ENCODE measurements at regions not wholly inside any gene's neighbourhood (a gene's known extent, or its start where the extent isn't known, plus 50 kb on each side); places are given as distances from the start of the nearest gene placed in this dataset.

DNA sequence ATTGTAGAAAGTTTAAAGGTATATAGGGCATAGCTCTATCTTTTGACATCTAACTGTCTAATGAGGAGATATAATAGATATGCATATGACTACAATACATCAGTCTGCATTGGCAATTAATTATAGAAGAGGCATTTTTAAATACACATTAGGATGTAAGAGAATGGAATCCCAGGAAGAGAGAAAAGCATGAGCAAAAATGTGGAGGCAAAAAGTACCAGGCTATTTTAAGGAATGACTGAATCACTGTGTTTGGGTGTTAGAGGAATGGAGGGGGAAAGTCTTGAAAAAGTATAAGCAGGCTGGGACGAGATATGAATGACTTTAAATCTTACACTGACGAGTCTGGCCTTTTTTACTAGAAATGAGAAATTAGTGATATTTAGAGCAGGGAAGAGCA is 138.4 kb upstream of the ZNF462 start:
- DNase-seq, result no peak

DNA sequence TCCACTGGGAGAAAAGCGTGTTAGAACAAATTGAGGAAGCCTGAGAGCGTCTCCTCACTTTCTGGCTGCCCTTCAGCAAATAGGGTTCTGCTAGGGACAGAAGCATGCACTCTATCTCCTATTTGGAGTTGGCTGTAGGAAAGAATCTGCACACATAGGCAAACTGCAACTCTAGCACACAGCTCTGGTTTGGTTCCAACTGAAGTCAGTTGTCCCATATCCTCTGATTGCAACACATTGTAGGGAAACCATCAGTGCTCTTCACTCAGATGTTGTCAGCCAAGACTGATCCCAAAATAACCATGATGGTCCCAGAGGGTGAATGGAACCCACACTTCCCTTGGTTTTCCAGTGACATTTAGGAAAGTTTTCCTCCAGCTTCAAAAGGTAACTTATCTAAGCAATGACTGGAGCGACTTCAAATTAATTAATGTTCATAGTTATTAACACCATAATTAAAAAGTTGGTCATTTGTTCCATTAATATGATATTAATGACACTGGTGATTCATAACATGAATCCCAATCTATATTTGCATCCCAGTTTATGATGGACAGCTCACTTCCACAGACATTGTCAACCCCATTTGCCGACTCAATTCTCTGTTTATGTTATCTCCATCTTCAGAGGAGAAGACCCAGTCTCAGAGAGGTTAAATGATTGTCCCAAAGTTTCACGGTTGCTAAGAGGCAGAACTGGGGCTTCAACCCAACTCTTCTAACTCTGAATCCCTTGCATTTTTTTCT is 136.7 kb upstream of the ZNF462 start:
- DNase-seq, result no peak

DNA sequence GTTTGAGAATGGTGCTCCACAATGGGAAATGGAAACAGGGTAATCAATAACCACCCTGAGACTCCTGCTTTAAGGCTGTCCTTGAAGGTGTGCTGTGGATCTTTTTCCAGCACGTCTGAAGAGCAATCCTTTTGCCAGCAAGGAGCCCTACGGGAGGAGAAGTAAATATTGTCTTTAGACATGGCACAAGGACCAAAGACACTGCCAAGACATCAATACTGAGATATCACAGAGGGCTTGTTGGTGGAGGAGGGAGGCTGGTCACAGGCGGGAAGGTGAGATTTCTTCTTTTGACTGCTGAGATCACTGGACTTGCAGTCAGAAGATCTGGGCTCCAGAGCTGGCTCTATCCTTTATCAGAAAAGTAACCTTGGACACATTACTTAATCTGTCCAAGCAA is 135.0 kb upstream of the ZNF462 start:
- DNase-seq, result no peak

DNA sequence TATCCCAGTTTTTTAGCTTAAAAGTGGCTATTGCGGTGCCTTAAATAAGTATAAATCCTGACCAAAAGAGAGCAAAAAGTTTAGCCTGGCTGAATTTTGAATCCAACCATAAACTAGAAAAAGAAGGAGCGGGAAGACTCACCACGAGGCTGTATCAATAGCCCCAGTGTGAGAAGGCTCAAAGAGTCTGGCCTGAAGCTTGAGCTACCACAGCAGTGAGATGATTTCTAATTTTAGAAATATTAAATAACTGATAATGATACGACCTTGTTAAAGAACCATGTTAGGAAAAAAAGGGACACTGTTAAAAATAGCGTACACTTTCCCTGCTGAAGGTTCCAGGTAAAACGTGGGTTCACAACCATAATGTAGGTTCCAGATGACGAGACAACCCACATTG is 134.1 kb upstream of the ZNF462 start:
- DNase-seq, result no peak

DNA sequence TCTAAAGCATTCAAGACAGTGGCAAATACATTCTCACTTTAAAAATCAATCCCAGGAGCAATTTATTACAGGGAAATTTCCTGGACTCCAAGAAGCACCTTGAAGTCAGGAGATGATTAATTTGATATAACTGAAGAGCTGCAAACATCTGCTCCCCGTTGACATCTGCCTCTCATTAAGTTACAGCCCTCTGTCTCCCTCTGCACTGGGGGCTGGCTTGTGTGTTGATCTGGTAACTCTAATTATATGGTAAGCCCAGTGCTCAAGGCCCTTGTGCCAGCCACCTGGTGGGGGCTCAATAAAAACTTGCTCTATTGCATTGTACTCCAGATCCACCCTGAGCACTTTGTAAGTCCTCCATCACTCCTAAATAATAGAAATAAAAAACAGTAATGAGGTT is 131.1 kb upstream of the ZNF462 start:
- no peak for DNase-seq

DNA sequence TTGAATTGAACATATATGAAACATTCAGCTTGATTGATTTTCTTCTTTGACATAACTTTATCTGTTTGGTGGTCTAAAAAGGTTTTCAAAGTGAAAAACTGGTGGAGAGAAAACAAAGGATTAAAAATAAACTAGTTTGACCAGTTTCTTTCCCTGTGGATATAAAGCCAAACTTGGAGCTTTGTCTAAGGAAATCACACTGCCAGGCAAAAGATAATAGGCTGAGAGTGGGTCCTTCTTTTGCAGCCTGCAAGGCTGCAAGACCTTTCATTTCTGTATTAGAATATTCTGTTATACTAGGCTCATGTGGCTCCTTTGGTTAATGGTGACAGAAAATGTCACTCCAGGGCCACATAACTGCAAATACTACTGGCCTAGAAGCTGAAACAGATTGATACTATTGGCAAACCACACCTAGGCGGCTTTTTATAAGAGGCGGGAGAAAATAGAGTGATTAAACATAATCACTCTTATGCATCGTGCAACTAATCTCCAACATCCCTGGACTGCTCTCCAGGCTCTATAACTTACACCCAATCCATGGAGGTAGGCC is 129.1 kb upstream of the ZNF462 start:
- DNase-seq, result no peak

DNA sequence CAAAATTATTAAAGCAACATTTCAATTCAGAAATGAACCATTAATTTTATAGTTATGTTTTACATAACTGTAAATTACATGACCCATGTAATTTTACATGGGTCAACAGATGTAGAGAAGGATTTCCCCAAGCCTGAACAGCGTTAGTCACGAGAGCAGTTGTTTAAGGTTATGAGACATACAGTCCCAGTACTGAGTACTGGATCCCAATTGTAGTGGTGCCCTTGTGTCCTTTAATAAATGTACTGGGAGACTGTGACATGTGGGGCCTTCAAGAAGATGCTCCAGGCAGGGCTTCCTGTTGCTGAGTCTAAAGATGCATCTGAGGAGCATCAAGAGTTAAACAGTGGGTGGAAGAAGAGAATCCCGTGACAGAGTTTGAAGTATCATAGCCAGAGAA is 125.5 kb upstream of the ZNF462 start:
- DNase-seq, result no peak

DNA sequence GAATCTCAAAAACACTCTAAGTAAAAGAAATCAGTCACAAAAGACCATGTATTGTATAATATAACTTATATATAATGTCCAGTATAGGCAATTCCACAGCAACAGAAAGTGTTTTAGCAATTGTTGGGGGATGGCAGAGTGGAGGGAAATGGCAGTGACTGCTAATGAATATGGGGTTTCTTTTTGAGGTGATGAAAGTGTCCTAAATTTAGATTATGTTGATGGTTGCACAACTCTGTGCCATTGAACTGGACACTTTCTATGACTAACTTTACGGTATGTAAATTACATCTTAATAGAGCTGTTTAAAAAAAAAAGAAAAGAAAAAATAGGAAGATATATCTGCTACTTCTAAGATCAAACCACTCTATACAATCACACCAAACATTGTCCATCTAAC is 124.9 kb upstream of the ZNF462 start:
- DNase-seq, result no peak

DNA sequence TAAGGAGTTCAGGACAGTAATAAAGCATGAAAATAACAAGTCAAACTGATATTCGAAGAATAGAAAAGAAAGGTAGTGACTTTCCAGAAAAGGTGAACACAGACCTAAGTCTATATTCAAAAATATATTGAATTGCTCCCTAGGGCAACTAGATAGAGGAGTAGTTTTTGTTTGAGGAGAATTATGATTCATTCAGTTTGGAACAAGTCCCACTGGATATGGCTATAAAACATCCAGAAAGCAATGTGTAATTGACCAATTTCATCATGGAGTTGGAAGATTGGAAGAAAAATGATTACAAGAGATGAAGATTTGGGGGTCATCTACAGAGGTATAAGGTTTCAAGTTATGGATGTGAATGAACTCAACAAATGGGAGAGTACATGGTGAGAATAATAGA is 117.5 kb upstream of the ZNF462 start:
- no peak for DNase-seq

DNA sequence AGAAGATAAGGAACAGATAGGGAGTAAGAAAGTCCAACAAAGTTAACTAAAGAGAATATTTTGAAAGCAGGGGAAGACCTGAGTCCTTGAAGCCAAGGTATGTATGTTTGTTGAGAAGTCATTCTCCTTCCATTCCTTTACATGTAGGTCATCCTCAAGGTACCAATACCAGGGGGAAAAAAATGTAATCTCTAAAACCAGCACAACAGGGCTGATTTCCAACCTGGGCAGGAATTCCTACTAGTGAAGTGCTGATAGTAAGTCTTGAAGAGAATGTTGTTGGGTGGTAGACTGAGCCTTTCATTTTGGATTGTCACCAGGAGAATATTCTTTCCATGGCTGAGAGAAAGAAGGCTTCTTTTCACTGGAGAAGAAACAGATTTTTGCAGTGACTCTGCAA is 117.1 kb upstream of the ZNF462 start:
- DNase-seq, result no peak

DNA sequence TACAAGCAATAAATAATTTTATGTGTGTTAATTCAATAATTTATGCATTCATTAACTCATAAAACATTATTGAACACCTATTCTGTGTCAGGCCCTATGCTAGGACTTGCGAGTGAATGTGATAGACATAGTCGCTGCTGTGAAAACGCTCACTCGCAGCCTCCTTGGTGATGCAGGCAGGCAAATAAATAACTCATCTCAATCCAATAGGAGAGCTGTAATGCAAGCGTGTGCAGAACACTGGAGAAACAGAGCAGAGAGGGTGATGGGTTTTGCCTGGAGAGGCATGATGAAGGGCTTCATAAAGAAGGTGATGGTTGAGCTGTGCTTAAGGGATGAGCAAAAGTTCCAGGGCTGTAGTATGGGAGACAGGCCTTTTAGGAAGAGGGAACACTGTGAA is 111.3 kb upstream of the ZNF462 start:
- no peak for DNase-seq

DNA sequence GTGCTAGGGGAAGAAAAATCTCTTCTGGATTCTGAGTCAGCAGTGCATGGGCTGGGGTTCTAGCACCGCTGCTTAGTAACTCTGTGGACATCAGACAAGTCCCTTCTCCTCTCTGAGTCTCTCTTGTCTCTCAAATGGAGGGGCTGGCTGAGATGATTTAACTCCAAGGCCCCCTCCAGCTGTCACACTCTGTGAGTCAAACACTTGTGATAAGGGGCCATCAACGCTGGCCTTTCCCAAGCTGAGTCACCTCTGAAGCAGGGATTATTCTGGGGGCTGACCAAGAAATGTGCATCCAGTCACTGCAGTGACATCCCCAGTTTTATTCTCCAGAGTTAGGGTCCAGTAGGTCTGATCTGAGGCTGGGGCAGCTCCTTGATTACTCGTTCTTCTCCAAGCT is 110.4 kb upstream of the ZNF462 start:
- no peak for DNase-seq

DNA sequence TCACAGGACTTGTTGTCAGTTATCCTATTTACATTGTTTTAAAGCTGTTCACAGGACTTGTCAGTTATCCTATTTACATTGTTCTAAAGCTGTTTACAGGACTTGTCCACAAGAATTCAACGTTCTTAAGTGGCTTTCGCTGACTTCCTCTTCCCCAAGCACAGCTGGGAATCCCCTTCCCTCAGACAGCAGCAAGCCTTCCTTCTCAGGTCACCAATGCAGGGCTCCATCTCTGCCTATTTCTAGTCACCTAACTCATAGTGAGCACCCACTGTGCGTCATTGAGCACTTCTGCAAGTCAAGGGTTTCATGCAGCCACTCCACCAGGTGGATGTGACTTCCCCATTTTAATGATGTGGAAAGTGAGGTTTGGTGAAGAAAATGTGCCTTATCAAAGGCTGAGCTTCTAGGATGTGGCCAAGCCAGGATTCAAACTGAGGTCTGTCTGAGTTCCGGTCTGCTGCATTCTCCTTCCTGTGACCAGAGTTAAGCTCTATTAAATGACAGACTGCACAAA is 109.8 kb upstream of the ZNF462 start:
- DNase-seq, result peak; percentile 13

DNA sequence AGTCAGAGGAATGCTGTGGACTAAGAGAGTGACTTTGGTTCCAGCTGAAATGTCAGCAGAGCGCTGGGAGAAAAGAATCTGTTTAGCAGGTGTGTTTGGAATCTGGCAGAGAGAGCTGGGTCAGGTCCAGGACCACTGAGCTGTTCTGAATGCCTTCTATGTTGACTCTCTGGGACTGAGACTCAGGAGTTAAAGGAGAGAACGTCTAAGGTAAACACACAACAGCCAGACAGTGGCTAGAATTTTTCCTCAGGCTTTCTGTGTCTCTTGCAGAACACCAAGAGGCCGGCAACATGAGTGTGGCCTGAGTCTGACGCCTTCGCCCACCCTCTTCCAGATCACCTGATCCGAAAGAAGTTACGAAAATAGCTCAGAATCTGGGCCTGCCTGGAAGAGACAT is 107.2 kb upstream of the ZNF462 start:
- no peak for DNase-seq

DNA sequence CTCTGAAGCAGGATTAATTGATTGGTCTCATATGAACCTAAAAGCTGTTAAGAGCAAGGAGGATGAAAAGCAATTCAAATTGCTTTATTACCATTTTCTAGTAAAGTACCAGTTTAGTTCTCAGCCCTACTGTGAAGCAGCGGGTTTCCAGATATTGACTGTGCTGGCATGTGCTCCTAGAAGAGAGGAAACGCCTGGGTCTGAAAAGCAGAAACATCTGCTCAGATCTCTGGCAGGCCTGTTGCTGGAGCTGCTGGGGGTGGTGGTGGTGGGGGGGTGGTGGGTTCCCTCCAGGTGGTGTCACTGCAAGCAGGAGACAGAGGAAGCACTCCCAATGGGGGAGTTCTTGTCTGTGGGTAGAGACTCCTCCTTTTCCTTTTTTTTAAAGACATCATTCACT is 105.5 kb upstream of the ZNF462 start:
- DNase-seq, result no peak

DNA sequence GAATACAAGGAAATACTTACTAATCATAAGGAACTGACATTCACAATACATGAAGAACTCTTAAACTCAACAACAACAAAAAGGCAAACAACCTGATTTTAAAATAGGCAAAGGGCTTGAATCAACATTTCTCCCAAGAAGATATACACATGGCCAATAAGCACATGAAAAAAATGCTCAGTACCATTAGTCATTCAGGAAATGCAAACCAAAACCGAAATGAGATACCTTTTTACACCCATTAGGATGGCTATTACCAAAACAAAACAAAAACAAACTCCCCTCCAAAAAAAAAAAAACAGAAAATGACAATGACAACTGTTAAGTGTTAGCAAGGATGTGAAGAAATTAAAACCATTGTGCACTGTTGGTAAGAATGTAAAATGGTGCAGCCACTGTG is 104.1 kb upstream of the ZNF462 start:
- no peak for DNase-seq

DNA sequence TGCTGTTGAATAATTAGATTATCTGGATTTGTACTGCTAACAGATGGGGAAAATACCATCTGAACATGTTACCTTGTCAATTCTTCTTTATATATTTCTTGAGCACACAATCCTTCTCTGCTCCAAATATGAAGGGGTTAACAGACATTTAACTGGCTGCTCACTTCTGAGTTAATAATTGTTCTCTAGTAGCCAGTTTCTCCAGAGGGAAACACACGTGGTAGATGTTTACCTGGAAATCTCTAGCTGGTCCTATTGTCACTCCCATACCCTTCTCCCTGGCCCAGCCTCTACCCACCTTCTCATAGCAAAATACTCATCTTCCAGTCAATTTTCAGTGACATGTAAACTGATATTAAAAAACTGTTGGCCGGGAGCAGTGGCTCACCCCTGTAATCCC is 101.5 kb upstream of the ZNF462 start:
- DNase-seq, result no peak

DNA sequence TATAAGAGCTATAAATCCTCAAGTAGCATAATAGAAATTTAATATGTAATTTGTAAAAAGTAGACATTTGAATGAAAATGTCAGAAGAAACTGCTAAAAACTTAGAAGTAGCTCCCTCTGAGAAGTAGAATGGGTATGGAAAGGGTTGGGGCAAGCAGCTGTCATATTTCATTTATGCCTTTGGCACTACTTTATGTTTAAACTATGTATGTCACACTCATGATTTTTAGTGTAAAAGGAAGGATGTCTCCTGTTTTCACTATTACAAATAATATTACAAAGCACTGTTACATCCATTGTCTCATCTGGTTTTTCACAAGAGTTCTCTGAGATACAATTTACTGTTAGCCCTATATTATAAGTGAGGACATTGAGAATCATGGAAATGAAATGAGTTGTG is 96.3 kb upstream of the ZNF462 start:
- DNase-seq, result no peak

DNA sequence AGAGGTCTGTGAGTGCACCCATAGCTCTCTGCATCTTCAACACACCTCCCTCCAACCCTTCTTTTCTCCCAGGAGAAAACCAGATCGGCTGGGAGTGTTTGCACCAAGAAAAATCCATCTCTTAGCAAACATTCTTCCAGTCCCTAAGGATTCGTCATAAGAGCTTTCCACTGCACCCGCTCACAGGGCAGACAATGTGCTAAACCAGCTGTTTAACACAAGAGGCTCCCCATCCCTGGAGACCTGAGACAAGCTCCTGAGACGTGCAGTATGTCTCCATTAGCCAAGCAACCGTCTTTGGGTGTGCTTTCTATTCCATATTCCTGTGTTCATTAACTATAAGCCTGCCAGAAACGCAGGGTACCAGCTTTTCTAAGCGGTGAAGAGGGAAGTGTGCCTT is 93.6 kb upstream of the ZNF462 start:
- no peak for DNase-seq

DNA sequence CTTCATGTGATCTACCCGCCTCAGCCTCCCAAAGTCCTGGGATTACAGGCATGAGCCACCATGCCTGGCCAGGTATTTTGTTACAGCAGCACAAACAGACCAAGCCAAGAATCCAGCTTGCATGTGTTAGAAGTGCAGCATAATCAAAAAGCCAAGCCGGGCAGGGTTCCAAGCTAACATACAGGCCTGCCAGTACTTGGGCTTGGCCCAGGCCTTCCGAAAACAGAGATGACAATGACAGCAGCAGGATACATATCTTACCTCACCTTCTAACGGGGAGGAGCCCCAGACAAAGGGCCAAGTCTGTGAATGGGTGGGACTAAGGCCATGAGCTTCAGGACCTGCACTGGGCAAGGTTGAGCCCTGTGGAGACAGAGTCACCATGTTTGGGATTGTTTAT is 91.4 kb upstream of the ZNF462 start:
- DNase-seq, result no peak

DNA sequence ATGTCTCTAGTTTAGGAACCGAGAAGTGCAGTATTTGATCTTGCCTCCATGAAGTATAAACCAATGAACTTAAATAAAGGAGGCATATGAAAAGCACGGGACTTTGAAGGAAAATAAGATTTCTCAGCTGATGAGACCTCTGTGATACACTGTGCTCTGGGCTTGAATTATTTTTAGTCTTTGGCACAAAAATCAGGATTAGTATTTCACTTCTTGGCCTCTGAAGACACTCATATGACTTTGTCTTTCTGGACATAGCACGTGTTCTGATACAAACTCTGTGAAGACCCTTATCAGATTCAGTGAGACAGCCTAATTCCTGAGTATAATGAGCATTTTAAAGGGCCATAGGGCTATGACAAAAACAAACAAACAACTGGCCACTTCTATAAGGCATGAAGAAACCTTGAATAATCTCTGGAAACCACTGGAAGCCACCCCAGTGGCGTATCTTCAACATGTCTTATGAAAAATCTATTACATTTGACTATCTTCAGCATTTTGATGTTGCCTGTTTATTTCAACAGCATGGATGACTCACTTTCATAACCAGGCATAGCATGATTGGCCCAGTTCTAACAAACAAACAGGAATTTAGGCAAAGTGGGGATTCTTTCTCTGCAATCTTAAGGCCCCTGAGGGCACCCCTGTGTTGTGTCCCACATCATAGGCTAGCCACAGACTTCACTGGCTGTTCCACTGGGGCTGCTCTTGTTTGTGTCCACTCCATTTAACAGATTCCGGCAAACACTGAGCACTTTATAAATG is 90.3 kb upstream of the ZNF462 start:
- no peak for DNase-seq

DNA sequence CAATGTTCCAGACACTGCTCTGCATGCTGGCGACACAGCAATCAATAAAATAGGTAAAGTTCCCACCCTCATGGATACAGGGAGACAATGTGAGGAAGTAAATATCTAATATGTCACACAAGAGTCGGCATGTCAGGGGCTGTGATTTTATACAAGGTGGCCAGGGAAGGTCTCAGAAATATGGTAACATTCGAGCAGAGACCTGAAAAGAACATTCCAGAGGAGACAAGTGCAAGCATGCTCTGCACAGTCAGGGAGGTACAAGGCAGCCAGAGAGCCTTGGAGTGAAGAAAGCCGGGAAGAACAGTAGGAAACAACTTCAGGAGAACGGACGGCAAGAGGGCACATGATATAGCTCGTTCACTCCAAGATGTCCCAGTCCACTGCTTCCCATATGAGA is 89.2 kb upstream of the ZNF462 start:
- DNase-seq, result no peak

DNA sequence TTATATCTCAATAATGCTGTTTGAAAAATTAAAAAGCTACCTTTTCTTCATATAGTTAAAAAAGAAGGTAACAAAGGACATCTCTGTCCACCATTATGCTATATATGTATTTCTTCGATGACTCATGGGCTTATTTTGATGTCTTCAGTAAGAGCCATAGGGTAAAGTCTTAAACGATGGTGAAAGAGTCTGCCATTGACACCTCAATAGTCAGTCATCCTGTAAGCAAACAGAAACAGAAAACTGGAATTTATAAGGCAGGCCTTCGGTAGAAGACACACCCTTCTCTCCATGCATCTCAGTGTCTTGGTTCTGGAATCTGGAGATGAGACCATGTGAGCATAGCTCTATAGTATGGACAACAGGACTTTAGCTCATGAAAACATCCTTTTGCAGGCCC is 87.0 kb upstream of the ZNF462 start:
- DNase-seq, result no peak

DNA sequence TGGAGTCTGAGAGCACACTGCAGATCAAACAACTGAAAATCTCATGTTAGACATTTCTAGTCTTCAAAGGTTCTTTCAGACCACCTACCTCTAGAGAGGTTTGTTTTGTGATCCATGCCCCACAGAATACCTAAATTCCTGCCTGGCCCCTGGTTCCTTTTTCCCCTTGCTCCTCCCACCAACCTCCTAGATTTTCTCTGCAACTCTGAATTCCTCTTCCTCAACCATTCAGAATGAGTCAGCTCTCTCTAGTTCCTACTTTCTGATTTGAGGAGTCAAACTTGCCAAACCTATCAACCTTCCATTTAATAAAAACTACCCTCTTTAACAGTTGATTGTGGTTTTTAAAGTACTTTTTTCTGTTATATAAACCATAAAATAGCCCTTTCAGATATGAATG is 83.2 kb upstream of the ZNF462 start:
- DNase-seq, result no peak

Measured in GF-D8 (cell line).